ENCODE measurements at regions not wholly inside any gene's neighbourhood (a gene's known extent, or its start where the extent isn't known, plus 50 kb on each side); places are given as distances from the start of the nearest gene placed in this dataset.

DNA sequence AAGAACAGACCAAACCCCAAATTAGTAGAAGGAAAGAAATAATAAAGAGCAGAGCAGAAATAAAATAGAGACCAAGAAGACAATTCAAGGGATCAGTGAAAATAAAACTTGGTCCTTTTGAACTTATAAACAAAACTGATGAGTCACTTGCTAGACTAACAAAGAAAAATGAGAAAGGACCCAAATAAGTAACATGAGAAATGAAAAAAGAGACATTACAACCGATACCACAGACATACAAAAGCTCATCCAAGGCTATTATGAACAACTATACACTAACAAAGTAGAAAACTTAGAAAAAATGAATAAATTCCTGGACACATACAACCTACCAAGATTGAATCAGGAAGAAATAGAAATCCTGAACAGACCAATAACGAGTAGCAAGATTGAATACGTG is 414.5 kb downstream of the HTR7 start:
- Histone ChIP-seq H3K27ac (no peak overlapping the region), H3K4me3 (no peak overlapping the region)
- no peak for DNase-seq (ENCODE audit: low spot score)
- TF ChIP-seq, protein P1, sequence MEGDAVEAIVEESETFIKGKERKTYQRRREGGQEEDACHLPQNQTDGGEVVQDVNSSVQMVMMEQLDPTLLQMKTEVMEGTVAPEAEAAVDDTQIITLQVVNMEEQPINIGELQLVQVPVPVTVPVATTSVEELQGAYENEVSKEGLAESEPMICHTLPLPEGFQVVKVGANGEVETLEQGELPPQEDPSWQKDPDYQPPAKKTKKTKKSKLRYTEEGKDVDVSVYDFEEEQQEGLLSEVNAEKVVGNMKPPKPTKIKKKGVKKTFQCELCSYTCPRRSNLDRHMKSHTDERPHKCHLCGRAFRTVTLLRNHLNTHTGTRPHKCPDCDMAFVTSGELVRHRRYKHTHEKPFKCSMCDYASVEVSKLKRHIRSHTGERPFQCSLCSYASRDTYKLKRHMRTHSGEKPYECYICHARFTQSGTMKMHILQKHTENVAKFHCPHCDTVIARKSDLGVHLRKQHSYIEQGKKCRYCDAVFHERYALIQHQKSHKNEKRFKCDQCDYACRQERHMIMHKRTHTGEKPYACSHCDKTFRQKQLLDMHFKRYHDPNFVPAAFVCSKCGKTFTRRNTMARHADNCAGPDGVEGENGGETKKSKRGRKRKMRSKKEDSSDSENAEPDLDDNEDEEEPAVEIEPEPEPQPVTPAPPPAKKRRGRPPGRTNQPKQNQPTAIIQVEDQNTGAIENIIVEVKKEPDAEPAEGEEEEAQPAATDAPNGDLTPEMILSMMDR (IDR thresholded peaks at IDR 0.05) = no peak

DNA sequence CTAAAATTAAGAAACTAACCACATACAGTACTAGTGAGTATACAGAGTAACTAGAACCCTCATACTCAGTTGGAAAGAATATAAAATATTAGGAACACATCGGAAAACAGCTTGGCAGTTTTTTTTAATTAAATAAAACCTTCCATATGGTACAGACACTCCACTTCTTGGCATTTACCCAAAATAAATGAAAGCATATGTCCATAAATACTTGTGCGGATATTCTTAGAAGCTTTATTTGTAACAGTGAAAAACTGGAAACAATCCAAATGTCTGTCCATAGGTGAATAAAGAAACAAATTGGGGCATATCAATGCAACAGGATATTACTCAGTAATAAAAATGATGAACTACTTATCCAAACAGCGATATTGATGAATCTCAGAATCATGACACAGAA is 410.0 kb downstream of the HTR7 start:
- no peak overlapping the region for H3K4me3 ChIP-seq
- DNase-seq (ENCODE audit: low spot score) = no peak
- no peak overlapping the region for H3K27ac ChIP-seq
- TF ChIP-seq, protein P1 (IDR thresholded peaks at IDR 0.05) = no peak

DNA sequence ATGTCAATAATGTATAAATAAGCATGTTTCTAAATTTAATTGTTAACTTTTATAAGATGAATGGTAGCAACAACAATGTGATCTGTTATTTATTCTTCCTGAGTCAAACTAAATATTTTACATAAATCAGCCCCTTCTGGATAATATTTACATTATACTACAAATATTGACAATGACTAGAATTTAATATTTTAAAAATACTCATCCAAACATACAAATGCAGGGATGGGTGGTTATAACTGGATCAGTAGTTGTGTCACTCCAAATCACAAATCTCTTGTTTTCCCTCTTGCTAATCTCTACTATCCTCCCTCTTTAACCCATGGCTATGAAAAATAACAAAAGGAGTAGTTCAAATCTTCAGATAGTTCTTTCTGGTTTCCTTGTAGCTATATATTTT is 407.0 kb downstream of the HTR7 start:
- no peak overlapping the region for H3K4me3 ChIP-seq
- TF ChIP-seq, protein P1 (IDR thresholded peaks at IDR 0.05) = no peak
- H3K27ac ChIP-seq = no peak overlapping the region
- no peak for DNase-seq (ENCODE audit: low spot score)

DNA sequence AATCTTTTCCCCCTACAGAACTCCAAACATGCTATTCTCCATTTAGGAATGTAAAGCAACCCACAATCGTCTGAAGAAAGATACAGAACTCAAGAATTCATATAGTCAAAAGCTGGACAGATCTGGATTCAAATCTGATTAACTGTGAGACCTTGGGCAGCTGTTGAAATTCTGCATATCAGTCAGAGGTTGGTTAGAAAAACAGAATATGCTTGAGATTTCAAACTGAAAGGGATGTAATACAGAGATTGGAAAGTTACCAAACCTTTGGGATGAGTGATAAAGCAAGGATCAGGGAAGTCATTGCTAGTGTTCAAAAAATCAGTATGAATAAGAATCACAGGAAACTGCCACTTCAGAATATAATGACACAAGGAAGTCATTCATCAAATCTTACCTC is 406.6 kb downstream of the HTR7 start:
- no peak overlapping the region for H3K27ac ChIP-seq
- DNase-seq (ENCODE audit: low spot score) = no peak
- H3K4me3 ChIP-seq = no peak overlapping the region
- TF ChIP-seq, protein P1 (IDR thresholded peaks at IDR 0.05) = no peak

DNA sequence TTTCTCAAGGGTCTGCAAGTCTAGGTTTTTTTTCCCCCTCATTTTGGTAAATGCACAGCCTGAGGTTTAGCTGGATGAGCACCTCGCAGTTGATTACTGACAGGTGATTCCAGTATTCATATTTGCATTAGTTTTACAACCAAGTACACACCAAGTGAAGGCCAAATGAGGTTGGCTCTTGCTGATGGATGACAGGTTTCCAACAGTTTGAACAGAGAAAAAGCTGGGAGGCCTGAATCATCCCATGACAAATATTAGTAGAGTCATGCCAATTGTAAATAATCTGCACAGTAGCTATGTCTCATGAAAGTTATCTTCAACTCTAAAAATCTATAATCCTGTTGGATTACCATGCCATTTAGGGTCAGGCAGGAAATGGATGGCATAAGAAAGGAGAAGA is 399.8 kb downstream of the HTR7 start:
- Histone ChIP-seq H3K4me3 (no peak overlapping the region), H3K27ac (no peak overlapping the region)
- DNase-seq (ENCODE audit: low spot score) = no peak
- TF ChIP-seq, protein P1 (IDR thresholded peaks at IDR 0.05) = no peak

DNA sequence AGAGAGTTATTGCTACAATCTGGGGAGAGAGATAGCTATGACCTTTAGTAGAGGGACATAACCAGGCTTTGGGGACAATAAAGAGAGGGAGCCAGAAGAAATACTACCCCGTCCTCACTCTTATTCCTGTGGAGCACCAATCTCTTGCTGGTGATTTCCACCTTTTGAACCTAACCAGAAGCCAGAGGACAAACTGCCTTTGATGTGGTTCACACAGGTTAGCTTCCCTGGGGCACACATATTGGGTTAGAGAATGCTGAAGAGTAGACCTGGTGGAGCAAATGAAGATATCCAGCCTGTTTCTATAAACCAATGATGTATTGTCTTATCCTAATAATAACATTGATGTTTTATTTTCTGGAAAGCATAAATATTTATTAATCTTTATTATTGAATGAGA is 399.3 kb downstream of the HTR7 start:
- no peak for DNase-seq (ENCODE audit: low spot score)
- TF ChIP-seq, protein P1 (IDR thresholded peaks at IDR 0.05) = no peak
- no peak overlapping the region for H3K4me3 ChIP-seq
- no peak overlapping the region for H3K27ac ChIP-seq

DNA sequence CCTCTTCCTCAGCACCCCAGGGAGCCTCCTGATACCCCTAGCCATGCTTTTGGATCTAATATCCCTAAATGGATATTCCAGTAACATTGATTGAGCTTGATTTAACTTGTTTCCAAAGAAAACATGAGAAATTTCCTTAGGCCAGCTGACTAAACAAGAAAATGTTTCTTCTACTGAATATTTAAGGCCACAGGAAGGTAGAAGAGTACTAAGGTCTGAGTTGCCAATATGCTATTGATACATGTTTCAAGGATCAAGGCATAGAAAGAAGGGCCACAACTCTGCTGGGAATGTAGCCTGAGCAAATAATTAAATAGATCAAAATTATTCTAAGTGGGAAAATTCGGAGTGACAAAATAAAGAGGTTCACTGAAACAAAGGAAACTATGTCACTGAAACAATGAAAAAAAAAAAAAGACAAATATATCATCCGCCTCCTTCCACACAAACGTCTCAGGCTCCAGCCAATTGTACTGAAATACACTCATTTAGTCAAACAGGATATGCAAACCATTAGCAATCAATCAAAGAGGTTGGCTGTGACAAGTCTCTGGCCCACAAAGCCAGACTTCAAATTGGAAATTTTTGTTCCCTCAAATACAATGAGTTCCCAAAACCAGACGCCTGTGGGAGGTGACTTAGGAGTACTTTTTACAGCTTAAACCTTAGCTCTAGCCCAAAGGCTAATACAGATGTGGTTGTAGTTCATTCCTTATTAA is 396.2 kb downstream of the HTR7 start:
- no peak for DNase-seq (ENCODE audit: low spot score)
- TF ChIP-seq, protein P1 (IDR thresholded peaks at IDR 0.05) = no peak
- Histone ChIP-seq H3K27ac (no peak overlapping the region), H3K4me3 (no peak overlapping the region)
